ENCODE measurements at regions not wholly inside any gene's neighbourhood (a gene's known extent, or its start where the extent isn't known, plus 50 kb on each side); places are given as distances from the start of the nearest gene placed in this dataset.
A peak's percentile ranks its signal among the peaks of the same experiment; 100 is the strongest.

DNA sequence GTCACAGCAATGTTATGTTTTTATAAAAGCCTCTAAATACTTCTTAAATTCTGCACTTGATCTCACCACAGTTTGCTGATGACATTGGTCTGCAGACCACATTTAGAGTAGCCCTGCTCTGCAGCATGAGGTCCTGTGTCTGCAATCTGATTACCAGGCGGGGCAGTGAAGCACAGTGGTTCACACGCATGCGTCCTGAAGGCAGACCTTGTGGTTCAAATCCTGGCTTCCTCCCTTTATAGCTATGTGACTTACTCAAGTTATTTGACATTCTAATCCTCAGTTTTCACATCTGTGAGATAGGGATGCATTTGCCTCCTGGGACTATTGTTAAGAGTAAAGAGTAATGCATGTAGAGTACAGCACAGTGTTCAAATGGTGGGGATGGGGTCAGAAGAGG, 50.3 kb downstream of the BMAL2 start:
- DNase-seq: no peak

DNA sequence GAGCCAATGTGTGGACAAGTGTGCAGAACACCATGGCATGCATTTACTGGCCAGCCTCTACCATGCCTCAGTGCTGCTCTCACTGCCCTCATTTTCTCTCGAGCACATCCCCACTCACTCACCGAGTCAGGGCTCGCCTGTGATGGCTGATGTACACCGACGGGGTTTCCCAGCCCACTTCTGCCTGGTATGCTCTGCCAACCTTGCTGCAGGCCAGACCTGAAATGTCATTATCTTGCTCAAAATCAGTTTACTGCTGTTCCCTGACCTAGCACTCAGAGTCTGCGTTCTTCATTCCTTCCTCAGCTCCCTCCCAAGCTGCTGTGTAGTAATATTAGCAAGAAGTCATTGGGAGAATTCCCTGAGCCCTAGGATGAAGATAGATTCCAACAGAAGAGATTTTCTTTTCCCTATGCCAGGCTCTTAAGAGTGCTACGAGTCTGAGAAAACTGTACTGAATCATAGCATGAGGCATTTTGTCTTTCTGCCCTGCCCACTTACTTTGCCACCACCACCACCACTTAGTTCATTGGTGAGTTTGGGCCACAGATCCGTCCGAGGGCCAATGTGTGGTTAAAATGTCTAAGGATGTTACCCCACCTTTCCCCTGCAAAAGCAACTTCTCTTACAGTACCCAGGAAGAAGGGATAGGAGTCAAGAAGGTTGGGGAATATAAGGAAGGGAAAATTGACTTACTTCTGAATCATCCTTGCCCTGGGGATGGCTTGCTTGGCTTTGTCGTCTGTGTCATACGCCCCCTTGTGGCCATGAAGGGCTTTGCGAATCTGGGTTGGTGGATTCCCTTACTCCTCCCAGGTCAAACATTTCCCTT, 51.0 kb downstream of the BMAL2 start:
- peak; percentile 1 for DNase-seq

DNA sequence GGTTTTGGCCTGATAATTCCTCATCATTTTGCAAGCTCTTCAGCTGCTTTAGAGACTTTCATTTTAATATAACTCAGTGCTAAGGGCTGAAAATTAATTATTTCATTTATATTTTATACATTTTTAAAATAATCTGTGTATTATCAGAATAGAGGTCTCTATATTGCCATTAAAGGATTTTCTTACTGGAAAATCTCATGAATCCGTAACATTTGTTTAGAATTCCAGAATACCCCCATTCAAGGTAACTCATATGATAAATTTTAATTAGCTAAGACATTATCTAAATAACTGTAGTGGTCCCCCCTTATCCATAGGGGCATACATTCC, 51.6 kb downstream of the BMAL2 start:
- DNase-seq: no peak

DNA sequence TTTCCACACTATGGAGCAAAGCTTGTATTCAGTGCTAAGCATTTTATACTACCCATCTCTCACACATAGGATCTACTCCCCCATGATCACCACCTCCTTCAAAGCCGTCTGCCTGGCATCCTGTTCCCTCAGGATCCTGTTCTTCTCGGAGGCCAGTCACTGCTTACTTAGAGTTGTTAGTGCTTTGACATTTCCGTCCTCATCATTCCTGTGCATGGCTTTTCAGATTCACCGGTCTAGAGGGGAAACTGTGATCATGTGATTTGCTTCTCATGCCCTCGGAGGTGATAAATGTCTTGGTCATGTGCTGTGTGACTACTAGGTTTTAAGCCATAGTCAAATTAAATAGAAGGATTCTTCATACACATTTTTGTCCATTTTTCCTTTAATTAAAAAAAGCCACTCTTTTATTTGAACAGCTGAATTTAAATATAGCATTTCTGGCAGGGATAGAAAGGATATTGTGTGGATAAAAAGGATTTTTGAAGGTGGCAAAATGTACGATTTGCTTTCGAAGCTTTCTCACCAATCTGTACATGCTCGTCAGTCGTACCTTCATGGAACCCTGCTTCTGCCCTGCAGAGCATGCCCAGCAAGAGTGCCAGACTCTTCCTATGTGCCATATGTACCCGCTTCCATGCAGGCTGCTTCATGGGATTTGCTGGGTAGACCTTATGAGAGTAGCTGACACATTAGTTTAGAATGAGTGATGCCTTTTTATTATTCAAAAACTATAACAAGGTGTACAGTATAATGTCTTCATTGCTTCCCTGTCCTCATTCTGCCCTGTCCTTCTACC, 53.3 kb downstream of the BMAL2 start:
- DNase-seq: no peak

DNA sequence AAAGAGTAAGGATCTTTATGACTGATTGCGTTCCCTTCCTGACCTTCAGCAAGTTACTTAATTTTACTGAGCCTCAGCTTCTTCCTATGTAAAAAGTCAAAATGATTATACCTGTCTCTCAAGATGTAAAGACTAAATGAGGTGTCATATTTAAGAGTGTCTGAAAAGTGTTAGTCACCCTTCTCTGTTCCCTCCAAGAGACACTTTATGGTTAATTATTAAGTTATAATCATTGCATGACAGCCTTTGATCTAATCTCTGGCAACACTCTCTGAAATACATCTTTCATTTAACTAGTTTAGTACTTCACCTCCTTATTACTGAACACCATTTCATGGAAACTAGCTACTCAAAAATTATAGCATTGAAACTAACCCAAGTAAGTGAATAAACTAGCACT, 54.8 kb downstream of the BMAL2 start:
- no peak for DNase-seq

DNA sequence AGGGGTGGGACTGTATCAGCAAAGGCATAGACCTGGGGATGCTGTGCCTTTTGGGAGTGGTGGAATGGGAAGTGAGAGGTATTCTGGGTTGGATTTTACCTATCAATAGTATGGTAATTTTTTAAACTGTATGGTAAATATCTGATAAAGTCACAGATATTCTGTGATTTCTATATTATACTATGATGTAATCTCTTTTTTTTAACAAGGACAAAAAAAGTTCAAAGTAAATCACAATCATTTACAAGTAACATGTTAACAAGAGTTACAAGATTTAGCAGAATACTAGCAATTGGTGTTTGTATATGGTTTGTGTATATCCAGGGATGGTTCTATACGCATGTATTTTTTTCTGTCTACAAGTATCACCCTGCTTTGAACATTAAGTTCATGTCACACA, 56.0 kb downstream of the BMAL2 start:
- no peak for DNase-seq

DNA sequence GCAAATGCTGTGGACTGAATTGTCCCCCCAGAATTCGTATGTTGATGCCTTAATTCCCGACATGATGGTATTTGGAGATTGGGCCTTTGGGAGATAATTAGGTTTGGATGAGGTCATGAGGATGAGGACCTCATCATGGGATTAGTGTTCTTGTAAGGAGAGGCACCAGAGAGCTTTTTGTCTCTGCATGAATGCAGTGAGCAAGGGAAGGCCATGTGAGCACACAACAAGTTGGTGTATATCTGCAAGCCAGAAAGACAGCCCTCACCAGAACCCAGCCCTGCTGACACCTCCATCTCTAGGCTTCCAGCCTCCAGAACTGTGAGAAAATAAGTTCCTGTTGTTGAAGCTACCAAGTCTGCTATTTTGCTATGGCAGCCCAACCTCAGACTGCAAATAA, 51.9 kb upstream of the SMCO2 start:
- no peak for DNase-seq

DNA sequence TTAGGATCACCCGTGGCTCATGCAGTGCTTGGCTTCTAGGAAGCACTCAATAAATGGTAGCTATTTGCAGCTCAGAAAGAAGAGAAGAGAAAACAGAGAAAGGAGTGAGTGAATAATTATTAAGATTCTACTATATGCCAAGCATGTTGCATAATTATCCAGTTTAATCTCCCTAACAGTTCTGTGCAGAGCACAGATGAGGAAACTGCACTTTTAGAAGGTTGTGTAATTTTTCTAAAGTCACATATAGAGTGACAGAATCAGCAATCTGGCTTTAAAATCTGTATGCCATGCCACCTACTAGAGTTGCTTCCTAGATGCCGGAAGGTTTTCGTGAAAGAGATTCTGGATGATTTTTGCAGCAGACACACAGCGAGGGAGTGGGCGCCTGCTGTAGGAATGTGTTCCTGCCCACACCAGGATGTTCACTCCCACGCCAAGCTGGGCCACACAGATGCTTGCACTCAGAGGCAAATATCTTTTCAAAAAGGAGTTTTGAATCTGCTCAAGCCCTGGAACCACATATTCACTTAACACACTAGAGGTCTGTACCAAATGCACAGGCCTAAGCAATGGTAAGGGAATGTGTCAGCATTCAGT, 50.2 kb upstream of the SMCO2 start:
- no peak for DNase-seq

Data from NCI-H1436 treated with DMSO at 0.1 percent for 48 hours (cell line).